GM12878 (cell line): ENCODE measurements at regions not wholly inside any gene's neighbourhood (a gene's known extent, or its start where the extent isn't known, plus 50 kb on each side); places are given as distances from the start of the nearest gene placed in this dataset.

ENCODE experiments used
- ATAC-seq: fragments of 200-7000 bp; cut with Tn5 transposase; 3 replicates; pipeline ENCODE4 v1.9.1; 2020; ENCODE audit warnings: mild to moderate bottlenecking, moderate library complexity
- BruUV-seq: library from RNA; stranded (reverse); fragments of 400-500 nt; replicated peaks from 2 replicates; lab custom pipeline; 2021; lab: Mats Ljungman, UMichigan
- CTCF ChIA-PET: fragments of 300-600 bp; sonication (Branson Sonifier 250); formaldehyde crosslinking; extraction: SDS; loops from one replicate; lab custom pipeline; 2021; ENCODE audit warnings: inconsistent platforms; lab: Yijun Ruan, JAX
- POLR2A ChIA-PET: fragments of 350-600 bp; formaldehyde crosslinking; extraction: SDS; loops from one replicate; lab custom pipeline; 2021; ENCODE audit warnings: inconsistent platforms; lab: Charles Lee
- RAD21 ChIA-PET: fragments of 300-600 bp; sonication (Branson Sonifier 250); formaldehyde crosslinking; loops from one replicate; lab custom pipeline; 2023; ENCODE audit warnings: antibody characterized with exemption; ENCODE audit not compliant: unreplicated experiment; lab: Charles Lee
- SMC1A ChIA-PET: fragments of 300-600 bp; sonication (Branson Sonifier 250); formaldehyde crosslinking; loops from one replicate; lab custom pipeline; 2023; ENCODE audit not compliant: unreplicated experiment, uncharacterized antibody; lab: Charles Lee
- DNase-seq: peaks from one replicate; pipeline ENCODE4 v3.0.0-alpha.2; 2011; ENCODE audit warnings: low read depth, low spot score
- FAIRE-seq: peaks from 3 replicates; lab custom pipeline; 2011; peaks lifted over from hg19 to GRCh38; lab: Jason Lieb, UNC
- H2AFZ ChIP-seq: 2 replicates; pipeline ENCODE4 v1.6.0; 2011; ENCODE audit warnings: low read depth, low read length, control low read depth; ENCODE audit not compliant: control insufficient read depth
- H3K27ac ChIP-seq: 2 replicates; pipeline ENCODE4 v1.5.1; 2011; ENCODE audit warnings: control low read depth; ENCODE audit not compliant: control insufficient read depth, insufficient read depth
- H3K27me3 ChIP-seq, 2 experiments: replicated peaks in 1 of 2; 2 replicates each; pipeline versions ENCODE4 v1.6.0 to v1.6.1; 2011; ENCODE audit warnings: low read length in 1 of 2; ENCODE audit not compliant: control insufficient read depth in 2 of 2, insufficient read depth in 2 of 2
- H3K36me3 ChIP-seq, 2 experiments: 2 replicates each; pipeline ENCODE4 v1.5.1; 2011; ENCODE audit warnings: low read length in 1 of 2; ENCODE audit not compliant: control insufficient read depth in 2 of 2, insufficient read depth in 2 of 2
- H3K4me1 ChIP-seq: 2 replicates; pipeline ENCODE4 v1.6.1; 2011; ENCODE audit warnings: mild to moderate bottlenecking, low read length, moderate library complexity, mixed read lengths; ENCODE audit not compliant: control insufficient read depth, insufficient read depth
- H3K4me2 ChIP-seq: 2 replicates; pipeline ENCODE4 v1.6.0; 2011; ENCODE audit warnings: control low read depth; ENCODE audit not compliant: control insufficient read depth, insufficient read depth
- H3K4me3 ChIP-seq: fragments of 200-600 bp; sonication (generic); 2 replicates; pipeline ENCODE4 v1.5.1; 2016
- H3K79me2 ChIP-seq: 2 replicates; pipeline ENCODE4 v1.6.0; 2011; ENCODE audit warnings: low read length; ENCODE audit not compliant: control insufficient read depth, insufficient read depth
- H3K9ac ChIP-seq: 2 replicates; pipeline ENCODE4 v1.8.0; 2011; ENCODE audit warnings: low read length, control low read depth, mixed read lengths; ENCODE audit not compliant: control insufficient read depth, insufficient read depth
- H3K9me3 ChIP-seq: replicated peaks from 3 replicates; pipeline ENCODE4 v1.5.1; 2011; ENCODE audit warnings: mild to moderate bottlenecking, low read length; ENCODE audit not compliant: control insufficient read depth, insufficient read depth
- H4K20me1 ChIP-seq: 2 replicates; pipeline ENCODE4 v1.6.0; 2011; ENCODE audit not compliant: control insufficient read depth, insufficient read depth
- CUX1 ChIP-seq: IDR thresholded peaks from 2 replicates; pipeline ENCODE4 v1.6.1; 2012; ENCODE audit warnings: improper control_type of control experiment, low read depth, low read length; ENCODE audit not compliant: insufficient replicate concordance
- E2F8 ChIP-seq: fragments of 450-650 bp; IDR thresholded peaks from 2 replicates; pipeline ENCODE4 v1.6.1; 2018; ENCODE audit warnings: mild to moderate bottlenecking, low read depth, moderate library complexity; ENCODE audit not compliant: partially characterized antibody
- EGR1 ChIP-seq, 2 experiments: IDR thresholded peaks; 1 replicate in 1 of 2; 2 replicates in 1 of 2; pipeline ENCODE4 v1.6.1; 2011 to 2012; ENCODE audit warnings: low read depth in 2 of 2, low read length in 2 of 2, borderline replicate concordance in 1 of 2, mild to moderate bottlenecking in 1 of 2, moderate library complexity in 1 of 2
- MTA2 ChIP-seq: fragments of 450-650 bp; IDR thresholded peaks from 2 replicates; pipeline ENCODE4 v1.6.1; 2016; ENCODE audit warnings: low read depth, mild to moderate bottlenecking, moderate library complexity
- NFYA ChIP-seq: IDR thresholded peaks from 2 replicates; pipeline ENCODE4 v1.6.1; 2011; ENCODE audit warnings: low read depth, mild to moderate bottlenecking, low read length, improper control_type of control experiment, borderline replicate concordance
- NR2F1 ChIP-seq: fragments of 450-650 bp; conservative IDR thresholded peaks from 2 replicates; pipeline ENCODE4 v1.6.1; 2017; ENCODE audit warnings: mild to moderate bottlenecking
- SMAD5 ChIP-seq: IDR thresholded peaks from 2 replicates; pipeline ENCODE4 v1.6.1; 2016; ENCODE audit warnings: antibody characterized with exemption, low read depth
- SREBF2 ChIP-seq: IDR thresholded peaks from 2 replicates; pipeline ENCODE4 v1.6.1; 2012; ENCODE audit warnings: mild to moderate bottlenecking, low read length
- ZNF687 ChIP-seq: fragments of 450-650 bp; IDR thresholded peaks from 2 replicates; pipeline ENCODE4 v1.6.1; 2017; ENCODE audit warnings: mild to moderate bottlenecking, moderate library complexity
- WGBS: methylation state at CpG from one replicate; pipeline ENCODE4 v1.1.6; 2016; ENCODE audit warnings: low lambda C conversion rate; ENCODE audit not compliant: insufficient replicate concordance, insufficient coverage; ENCODE audit errors: missing lambda C conversion rate; 5-methylcytosine and 5-hydroxymethylcytosine counted together
- in situ Hi-C: fragments of 300-500 bp; cut with MboI; formaldehyde crosslinking; loops from 9 replicates; pipeline ENCODE4 v1.14.3; 2018; ENCODE audit warnings: mixed read lengths
- intact Hi-C: fragments of 100-400 bp; cut with micrococcal nuclease; formaldehyde crosslinking; loops from one replicate; pipeline ENCODE4 v1.14.2; 2022; ENCODE audit not compliant: unreplicated experiment

- CTCF ChIA-PET, result no interaction called here
- ATAC-seq, result no peak
- whole genome bisulfite sequencing, result 46% methylated on average over 5 of the region's 5 CpGs
- RAD21 ChIA-PET, result no interaction called here
- SMC1A ChIA-PET, result no interaction called here
- no peak overlapping the region for H3K9ac ChIP-seq
- no peak overlapping the region for H3K4me2 ChIP-seq
- TF ChIP-seq SREBF2 (no peak), SMAD5 (no peak), E2F8 (no peak), ZNF687 (no peak), NR2F1 (no peak), CUX1 (no peak), EGR1 (IDR thresholded peaks at IDR 0.05; ENCODE audit: borderline replicate concordance in 1 of 2, low read depth in 2 of 2, low read length in 2 of 2) (no peak), NFYA (no peak), MTA2 (no peak)
- TF ChIP-seq, all 136 proteins: peak for 0
- Histone ChIP-seq H3K9me3 (no peaks in the 10 kb centered on the region), H2AFZ (no peak overlapping the region), H3K79me2 (no peaks in the 10 kb centered on the region), H3K4me3 (no peak overlapping the region), H3K4me1 (no peaks in the 10 kb centered on the region), H3K27me3 (no peaks in the 10 kb centered on the region), H4K20me1 (no peaks in the 10 kb centered on the region), H3K36me3 (no peaks in the 10 kb centered on the region), H3K27ac (no peak overlapping the region)
- FAIRE-seq (no peak), DNase-seq (no peak)
- BruUV-seq, result no TSS peak
- POLR2A ChIA-PET, result no interaction called here
- intact Hi-C loops, result no loop called here
- in situ Hi-C loops, result no loop called here
These were observed 135.4 kb downstream of the GC start for GRCh38 chr4:71648448-71648847.
